NCI-H526 treated with DMSO at 0.1 percent for 48 hours (cell line): ENCODE measurements at regions not wholly inside any gene's neighbourhood (a gene's known extent, or its start where the extent isn't known, plus 50 kb on each side); places are given as distances from the start of the nearest gene placed in this dataset.

ENCODE experiments used
- DNase-seq: peaks from one replicate; lab custom pipeline; 2025; lab: John Stamatoyannopoulos, UW

GRCh38 chr1:5423109-5423508, 569.1 kb downstream of the NPHP4 start:
- no peak for DNase-seq

GRCh38 chr1:5419501-5419900, 572.7 kb downstream of the NPHP4 start:
- DNase-seq: no peak

- DNase-seq: no peak
Observed at GRCh38 chr1:5416518-5416917, 575.7 kb downstream of the NPHP4 start.

- DNase-seq: no peak
Observed at GRCh38 chr1:5415606-5416005, 576.6 kb downstream of the NPHP4 start.

GRCh38 chr1:5410652-5411051, 581.6 kb downstream of the NPHP4 start:
- no peak for DNase-seq

GRCh38 chr1:5408401-5408800, 583.8 kb downstream of the NPHP4 start:
- no peak for DNase-seq

GRCh38 chr1:5405263-5405662, 587.0 kb downstream of the NPHP4 start:
- no peak for DNase-seq

GRCh38 chr1:5404412-5405203, 587.6 kb downstream of the NPHP4 start:
- DNase-seq: no peak

- no peak for DNase-seq
Observed at GRCh38 chr1:5403935-5404334, 588.3 kb downstream of the NPHP4 start.

- DNase-seq: no peak
Observed at GRCh38 chr1:5402618-5403017, 589.6 kb downstream of the NPHP4 start.

- DNase-seq: no peak
Observed at GRCh38 chr1:5399771-5400170, 592.5 kb downstream of the NPHP4 start.

GRCh38 chr1:5396593-5396992, 595.6 kb downstream of the NPHP4 start:
- DNase-seq: no peak

GRCh38 chr1:5394111-5394510, 598.1 kb downstream of the NPHP4 start:
- no peak for DNase-seq

- no peak for DNase-seq
Observed at GRCh38 chr1:5393603-5394002, 598.6 kb downstream of the NPHP4 start.

GRCh38 chr1:5393146-5393545, 599.1 kb downstream of the NPHP4 start:
- no peak for DNase-seq

- no peak for DNase-seq
Observed at GRCh38 chr1:5391725-5392124, 600.5 kb downstream of the NPHP4 start.

- no peak for DNase-seq
Observed at GRCh38 chr1:5390504-5390903, 601.7 kb downstream of the NPHP4 start.

- no peak for DNase-seq
Observed at GRCh38 chr1:5389101-5389885, 602.9 kb downstream of the NPHP4 start.

GRCh38 chr1:5388622-5389021, 603.6 kb downstream of the NPHP4 start:
- DNase-seq: no peak

GRCh38 chr1:5386371-5386770, 605.9 kb downstream of the NPHP4 start:
- no peak for DNase-seq

GRCh38 chr1:5385956-5386355, 606.3 kb downstream of the NPHP4 start:
- DNase-seq: no peak

- DNase-seq: no peak
Observed at GRCh38 chr1:5385096-5385799, 607.0 kb downstream of the NPHP4 start.

GRCh38 chr1:5381491-5381890, 610.7 kb downstream of the NPHP4 start:
- no peak for DNase-seq
